Trophoblast cell (in vitro differentiated cells and primary cell): ENCODE measurements at regions not wholly inside any gene's neighbourhood (a gene's known extent, or its start where the extent isn't known, plus 50 kb on each side); places are given as distances from the start of the nearest gene placed in this dataset.
A peak's percentile ranks its signal among the peaks of the same experiment; 100 is the strongest.

Source experiments
- DNase-seq, 2 donors: peaks; one replicate each; pipeline ENCODE4 v3.0.0-alpha.2; 2016
- H2AFZ ChIP-seq: 2 replicates; pipeline ENCODE4 v1.6.1; 2013; ENCODE audit warnings: low read length, moderate library complexity, mild to moderate bottlenecking; ENCODE audit not compliant: insufficient read depth, poor library complexity
- H2AK5ac ChIP-seq: 2 replicates; pipeline ENCODE4 v1.6.1; 2013; ENCODE audit warnings: mild to moderate bottlenecking, low read length
- H2BK120ac ChIP-seq: 2 replicates; pipeline ENCODE4 v1.6.1; 2013; ENCODE audit warnings: low read length, mild to moderate bottlenecking, moderate library complexity; ENCODE audit not compliant: insufficient read depth, poor library complexity
- H2BK12ac ChIP-seq: 2 replicates; pipeline ENCODE4 v1.6.1; 2013; ENCODE audit warnings: mild to moderate bottlenecking, low read length, moderate library complexity
- H2BK5ac ChIP-seq: 2 replicates; pipeline ENCODE4 v1.6.1; 2013; ENCODE audit warnings: low read length, low read depth, moderate library complexity, mild to moderate bottlenecking; ENCODE audit not compliant: poor library complexity
- H3K14ac ChIP-seq: 2 replicates; pipeline ENCODE4 v1.6.1; 2013; ENCODE audit warnings: mild to moderate bottlenecking, low read length
- H3K18ac ChIP-seq: 2 replicates; pipeline ENCODE4 v1.6.1; 2013; ENCODE audit warnings: mild to moderate bottlenecking, low read length
- H3K23ac ChIP-seq: 2 replicates; pipeline ENCODE4 v1.6.1; 2013; ENCODE audit warnings: low read length
- H3K27ac ChIP-seq: 2 replicates; pipeline ENCODE4 v1.5.1; 2013; ENCODE audit warnings: low read depth, mild to moderate bottlenecking, inconsistent platforms, low read length, moderate library complexity
- H3K27me3 ChIP-seq: 2 replicates; pipeline ENCODE4 v1.6.1; 2013; ENCODE audit warnings: inconsistent platforms, mild to moderate bottlenecking, low read length, moderate library complexity; ENCODE audit not compliant: insufficient read depth
- H3K36me3 ChIP-seq, 2 experiments: 1 replicate in 1 of 2; 2 replicates in 1 of 2; pipeline ENCODE4 v1.6.1; 2013; ENCODE audit warnings: low read length in 2 of 2, mild to moderate bottlenecking in 2 of 2, moderate library complexity in 1 of 2; ENCODE audit not compliant: insufficient read depth in 2 of 2, control insufficient read depth in 1 of 2
- H3K4ac ChIP-seq: 2 replicates; pipeline ENCODE4 v1.6.1; 2013; ENCODE audit warnings: low read depth, mild to moderate bottlenecking, low read length, moderate library complexity
- H3K4me1 ChIP-seq, 2 experiments: 1 replicate in 1 of 2; 2 replicates in 1 of 2; pipeline ENCODE4 v1.6.1; 2013; ENCODE audit warnings: low read length in 2 of 2, mild to moderate bottlenecking in 2 of 2, moderate library complexity in 1 of 2; ENCODE audit not compliant: insufficient read depth in 2 of 2, control insufficient read depth in 1 of 2
- H3K4me2 ChIP-seq: 2 replicates; pipeline ENCODE4 v1.6.1; 2013; ENCODE audit warnings: inconsistent platforms, mild to moderate bottlenecking, low read length, moderate library complexity
- H3K4me3 ChIP-seq: 2 replicates; pipeline ENCODE4 v1.5.1; 2013; ENCODE audit warnings: mild to moderate bottlenecking, low read depth, low read length, inconsistent platforms
- H3K79me1 ChIP-seq: one replicate; pipeline ENCODE4 v1.6.1; 2013; ENCODE audit warnings: low read length
- H3K79me2 ChIP-seq: 2 replicates; pipeline ENCODE4 v1.6.1; 2013; ENCODE audit warnings: low read length, mild to moderate bottlenecking; ENCODE audit not compliant: control insufficient read depth, insufficient read depth, poor library complexity
- H3K9ac ChIP-seq: 2 replicates; pipeline ENCODE4 v1.6.1; 2013; ENCODE audit warnings: mild to moderate bottlenecking, low read length
- H3K9me3 ChIP-seq: 2 replicates; pipeline ENCODE4 v1.6.1; 2013; ENCODE audit warnings: low read depth, mild to moderate bottlenecking, control low read depth, inconsistent platforms, low read length; ENCODE audit not compliant: insufficient read depth
- H4K12ac ChIP-seq: 2 replicates; pipeline ENCODE4 v1.6.1; 2013; ENCODE audit warnings: low read depth, mild to moderate bottlenecking, low read length, moderate library complexity
- H4K8ac ChIP-seq: 2 replicates; pipeline ENCODE4 v1.6.1; 2013; ENCODE audit warnings: low read depth, mild to moderate bottlenecking, low read length, moderate library complexity
- H4K91ac ChIP-seq: one replicate; pipeline ENCODE4 v1.6.1; 2013; ENCODE audit warnings: low read depth, mild to moderate bottlenecking, low read length, moderate library complexity
- WGBS: extraction: QIAGEN DNeasy Blood & Tissue Kit; methylation state at CpG from one replicate; pipeline ENCODE4 v1.1.7; 2013; ENCODE audit warnings: missing lambda C conversion rate; ENCODE audit not compliant: insufficient read length, insufficient coverage; ENCODE audit errors: extremely low coverage; 5-methylcytosine and 5-hydroxymethylcytosine counted together

DNA sequence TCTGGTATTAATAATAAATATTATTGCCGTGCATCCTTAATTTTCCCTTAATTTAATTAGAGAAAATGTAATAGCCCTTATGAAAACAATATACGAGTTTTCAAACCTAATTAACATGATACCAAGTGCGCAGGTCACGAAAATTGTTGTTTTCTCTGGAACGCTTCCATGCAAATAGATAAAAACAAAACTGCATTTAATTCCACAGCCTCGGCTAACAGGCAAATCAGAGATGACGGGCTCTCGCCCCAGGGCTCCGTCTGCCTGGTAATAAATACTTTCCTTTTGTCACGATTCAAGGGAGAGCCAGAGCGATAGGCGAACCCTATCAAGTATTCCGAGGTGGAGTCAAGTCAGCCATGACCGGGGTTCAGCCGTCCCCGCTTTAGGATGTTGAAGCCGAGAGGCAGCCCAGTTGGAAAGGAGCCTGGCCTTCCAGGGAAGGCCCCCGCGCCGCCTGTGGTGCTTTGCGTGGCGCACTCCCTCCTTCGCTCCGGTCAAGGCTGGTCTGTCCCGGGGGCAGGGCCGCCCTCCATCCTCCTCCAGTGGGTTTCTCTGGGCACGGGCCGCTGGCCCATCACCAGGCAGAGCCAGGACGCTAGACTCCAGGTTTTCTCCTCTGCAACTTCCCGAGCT is 137.8 kb upstream of the GSC start:
- no peaks in the 10 kb centered on the region for H3K79me2 ChIP-seq
- WGBS: no CpG with 5 or more reads among the region's 30 CpGs

DNA sequence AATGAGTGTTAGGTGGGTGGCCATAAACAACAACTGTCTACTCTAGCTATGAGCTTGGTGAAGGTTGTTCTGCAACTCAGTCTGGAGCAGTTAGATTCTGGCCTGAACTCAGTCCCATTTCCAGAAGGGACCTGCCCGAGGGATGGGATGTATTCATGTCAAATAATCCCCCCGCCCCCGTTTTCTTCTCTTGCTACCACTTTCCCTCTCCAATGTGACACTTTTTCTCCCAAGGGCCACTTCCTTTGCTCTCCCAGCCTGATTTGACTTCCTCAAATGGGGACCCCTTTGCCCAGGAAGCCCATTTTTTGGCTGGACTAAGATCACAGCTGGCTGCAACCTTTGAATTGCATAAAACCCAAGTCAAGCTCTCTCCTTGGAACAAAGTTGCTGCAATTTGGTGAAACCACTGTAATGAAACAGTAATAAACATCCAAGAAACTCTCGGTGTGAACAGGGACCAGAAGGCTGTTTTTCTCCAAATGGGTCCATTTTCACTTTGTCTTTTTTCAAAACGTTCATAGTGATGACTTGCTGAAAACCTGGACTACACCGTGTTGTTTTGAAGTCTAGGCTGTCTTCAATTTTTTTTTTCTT is 137.2 kb upstream of the GSC start:
- Histone ChIP-seq H3K79me2 (no peaks in the 10 kb centered on the region), H3K9ac (no peak overlapping the region), H3K36me3 (no peaks in the 10 kb centered on the region), H3K79me1 (peaks cover 11% of the 10 kb centered on the region), H3K4me2 (no peak overlapping the region), H3K4me1 (peaks cover 14 to 23% of the 10 kb centered on the region in 2 experiments), H3K4me3 (no peak overlapping the region), H2AFZ (no peak overlapping the region), H4K91ac (no peak overlapping the region), H3K18ac (no peak overlapping the region), H3K4ac (no peak overlapping the region), H2BK12ac (no peak overlapping the region), H3K27ac (no peak overlapping the region), H2AK5ac (no peak overlapping the region), H2BK5ac (no peak overlapping the region), H4K8ac (no peak overlapping the region), H3K9me3 (no peaks in the 10 kb centered on the region), H2BK120ac (no peak overlapping the region), H3K27me3 (no peaks in the 10 kb centered on the region), H3K23ac (no peak overlapping the region), H4K12ac (no peak overlapping the region), H3K14ac (no peak overlapping the region)
- WGBS: no CpG with 5 or more reads among the region's 6 CpGs
- no peak for DNase-seq

More for the DNA sequence above, 137.8 kb upstream of the GSC start:
- Histone ChIP-seq H2BK12ac (no peak overlapping the region), H3K27ac (no peak overlapping the region), H3K9ac (no peak overlapping the region), H2BK5ac (no peak overlapping the region), H3K9me3 (no peaks in the 10 kb centered on the region), H3K79me1 (peaks cover 11% of the 10 kb centered on the region), H3K4me2 (no peak overlapping the region), H2AK5ac (no peak overlapping the region), H3K36me3 (no peaks in the 10 kb centered on the region), H3K18ac (no peak overlapping the region), H2BK120ac (no peak overlapping the region), H2AFZ (no peak overlapping the region), H4K8ac (no peak overlapping the region), H3K27me3 (no peaks in the 10 kb centered on the region), H3K14ac (no peak overlapping the region), H3K4me3 (no peak overlapping the region), H3K23ac (no peak overlapping the region), H4K12ac (no peak overlapping the region), H3K4ac (no peak overlapping the region), H3K4me1 (peaks cover 14 to 23% of the 10 kb centered on the region in 2 experiments), H4K91ac (no peak overlapping the region)
- no peak for DNase-seq

DNA sequence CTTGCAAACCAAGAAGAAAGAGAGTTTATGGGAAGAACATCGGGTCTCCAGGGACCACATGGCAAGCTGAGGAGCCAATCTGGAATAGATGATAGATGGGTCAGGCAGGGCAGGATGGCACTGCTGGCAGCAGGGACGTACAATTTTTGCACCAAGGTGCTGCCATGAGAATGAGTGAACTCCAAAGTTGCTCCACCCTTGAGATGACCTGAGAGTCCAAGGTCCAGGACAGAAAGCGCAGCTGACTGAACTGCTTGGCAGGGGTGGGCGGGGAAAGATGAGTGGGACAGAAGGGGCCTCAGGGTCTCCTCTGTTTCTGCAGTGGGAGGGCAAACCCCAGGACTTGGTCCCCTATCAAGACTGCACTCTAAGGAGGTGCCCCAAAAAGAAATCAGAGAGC is 136.7 kb upstream of the GSC start:
- no peak overlapping the region for H4K12ac ChIP-seq
- H4K8ac ChIP-seq: no peak overlapping the region
- no peak overlapping the region for H4K91ac ChIP-seq
- no peak overlapping the region for H3K14ac ChIP-seq
- no peak overlapping the region for H2AK5ac ChIP-seq
- no peaks in the 10 kb centered on the region for H3K27me3 ChIP-seq
- no peaks in the 10 kb centered on the region for H3K79me2 ChIP-seq
- H3K4ac ChIP-seq: no peak overlapping the region
- H2BK5ac ChIP-seq: no peak overlapping the region
- H3K4me2 ChIP-seq: no peak overlapping the region
- H3K4me3 ChIP-seq: no peak overlapping the region
- no peak overlapping the region for H3K27ac ChIP-seq
- H3K9me3 ChIP-seq: no peaks in the 10 kb centered on the region
- DNase-seq: no peak
- H2BK12ac ChIP-seq: no peak overlapping the region
- H3K36me3 ChIP-seq: no peaks in the 10 kb centered on the region
- H3K79me1 ChIP-seq: peaks cover 11% of the 10 kb centered on the region
- H3K23ac ChIP-seq: no peak overlapping the region
- H2BK120ac ChIP-seq: no peak overlapping the region
- peaks cover 14 to 23% of the 10 kb centered on the region in 2 experiments for H3K4me1 ChIP-seq
- no peak overlapping the region for H3K18ac ChIP-seq
- H3K9ac ChIP-seq: no peak overlapping the region
- no peak overlapping the region for H2AFZ ChIP-seq
- no CpG with 5 or more reads among the region's 4 CpGs for WGBS

DNA sequence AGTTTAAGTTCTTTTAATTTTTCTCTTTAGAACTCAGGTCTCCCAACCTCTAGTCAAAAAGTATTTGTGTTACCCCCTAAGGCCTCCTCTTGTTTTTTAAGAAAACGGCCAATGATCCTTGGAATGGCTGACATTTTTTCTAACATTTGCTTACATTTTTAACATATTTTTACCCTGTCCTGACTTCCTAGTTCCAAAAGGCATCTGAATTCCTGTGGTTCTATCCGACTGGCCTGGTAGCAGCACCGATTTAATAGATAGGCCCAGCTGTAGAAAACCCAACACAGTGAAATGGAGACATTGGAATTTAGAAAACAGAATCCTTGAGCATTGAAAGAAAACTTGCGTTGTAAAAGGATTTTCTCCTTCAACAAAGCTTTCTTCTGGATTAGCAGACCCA is 134.7 kb upstream of the GSC start:
- no CpG with 5 or more reads among the region's 4 CpGs for WGBS
- Histone ChIP-seq H2BK12ac (no peak overlapping the region), H2AFZ (no peak overlapping the region), H2AK5ac (no peak overlapping the region), H4K12ac (no peak overlapping the region), H3K79me1 (peaks cover 11% of the 10 kb centered on the region), H3K4me2 (no peak overlapping the region), H2BK120ac (no peak overlapping the region), H3K27me3 (no peaks in the 10 kb centered on the region), H3K79me2 (no peaks in the 10 kb centered on the region), H3K9ac (no peak overlapping the region), H3K18ac (no peak overlapping the region), H3K36me3 (no peaks in the 10 kb centered on the region), H3K23ac (no peak overlapping the region), H3K4me1 (peaks cover 14 to 23% of the 10 kb centered on the region in 2 experiments), H2BK5ac (peak overlapping the region; percentile 1), H3K14ac (no peak overlapping the region), H3K9me3 (no peaks in the 10 kb centered on the region), H4K91ac (no peak overlapping the region), H3K4ac (no peak overlapping the region), H3K27ac (peak overlapping the region; percentile 40), H4K8ac (no peak overlapping the region), H3K4me3 (no peak overlapping the region)
- peak; percentile 37 to 80 for DNase-seq
